ENCODE measurements at regions not wholly inside any gene's neighbourhood (a gene's known extent, or its start where the extent isn't known, plus 50 kb on each side); places are given as distances from the start of the nearest gene placed in this dataset.

DNA sequence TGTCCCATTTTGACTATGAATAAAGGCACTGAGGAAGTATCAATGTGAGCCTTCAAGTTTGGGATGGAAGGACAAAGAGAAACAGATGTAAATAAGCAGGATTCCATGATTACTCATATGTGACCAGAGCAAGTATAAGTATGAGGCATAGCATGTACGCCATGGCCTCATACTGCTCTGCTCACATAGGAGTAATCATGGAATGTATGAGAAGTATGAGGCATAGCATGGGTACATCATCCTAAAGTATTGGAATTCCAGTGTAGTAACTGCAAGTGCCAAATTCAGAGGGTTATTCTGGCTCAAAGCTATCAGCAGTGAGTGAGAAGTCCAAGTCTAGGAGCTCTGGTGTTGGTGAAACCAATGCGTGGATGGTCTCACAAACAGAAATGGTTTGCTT, 81.2 kb upstream of the WDR72 start:
- Histone ChIP-seq H3K56ac (ENCODE audit: insufficient read length, low read depth, low read length) (no peak overlapping the region), H2AK5ac (ENCODE audit: insufficient read length, low read length) (no peak overlapping the region), H2BK20ac (ENCODE audit: low read depth, low read length, poor library complexity, severe bottlenecking) (no peak overlapping the region), H4K91ac (ENCODE audit: insufficient read length, low read depth, low read length) (no peak overlapping the region), H2BK12ac (ENCODE audit: insufficient read length, low read depth, low read length) (no peak overlapping the region), H2AFZ (ENCODE audit: low read length) (no peak overlapping the region), H3K4me1 (ENCODE audit: insufficient read depth, low read length) (no peaks in the 10 kb centered on the region), H3K9ac (ENCODE audit: extremely low read depth, insufficient read length, low read length) (no peak overlapping the region), H3K27ac (ENCODE audit: insufficient read length, low read depth, low read length) (no peak overlapping the region), H4K8ac (replicated peaks; ENCODE audit: insufficient read length, low read depth, low read length) (no peak overlapping the region), H4K5ac (ENCODE audit: insufficient read length, low read depth, low read length) (no peak overlapping the region), H3K18ac (ENCODE audit: insufficient read length, low read depth, low read length) (no peak overlapping the region), H3K79me2 (ENCODE audit: insufficient read depth, low read length) (no peaks in the 10 kb centered on the region), H3K4ac (ENCODE audit: low read depth, low read length) (no peak overlapping the region), H3K23me2 (ENCODE audit: insufficient read length, low read depth, low read length, poor library complexity, severe bottlenecking) (no peaks in the 10 kb centered on the region), H3K23ac (ENCODE audit: insufficient read length, low read depth, low read length) (no peak overlapping the region), H3K9me3 (ENCODE audit: control insufficient read depth, low read depth, low read length) (no peaks in the 10 kb centered on the region), H2BK120ac (ENCODE audit: low read depth, low read length, poor library complexity, severe bottlenecking) (no peak overlapping the region), H2BK15ac (ENCODE audit: low read depth, low read length) (no peak overlapping the region), H4K20me1 (ENCODE audit: control insufficient read depth, insufficient read depth, insufficient read length) (no peaks in the 10 kb centered on the region), H3T11ph (ENCODE audit: low read length) (no peak overlapping the region), H3K27me3 (ENCODE audit: insufficient read depth, low read length) (no peaks in the 10 kb centered on the region), H3K14ac (ENCODE audit: insufficient read depth, low read length) (no peak overlapping the region), H3K4me2 (ENCODE audit: insufficient read depth, insufficient read length, low read length) (no peak overlapping the region), H2BK5ac (ENCODE audit: insufficient read length, low read length) (no peak overlapping the region), H3K79me1 (ENCODE audit: insufficient read depth, low read depth, low read length, poor library complexity, severe bottlenecking) (no peaks in the 10 kb centered on the region)
- TF ChIP-seq, protein P1, sequence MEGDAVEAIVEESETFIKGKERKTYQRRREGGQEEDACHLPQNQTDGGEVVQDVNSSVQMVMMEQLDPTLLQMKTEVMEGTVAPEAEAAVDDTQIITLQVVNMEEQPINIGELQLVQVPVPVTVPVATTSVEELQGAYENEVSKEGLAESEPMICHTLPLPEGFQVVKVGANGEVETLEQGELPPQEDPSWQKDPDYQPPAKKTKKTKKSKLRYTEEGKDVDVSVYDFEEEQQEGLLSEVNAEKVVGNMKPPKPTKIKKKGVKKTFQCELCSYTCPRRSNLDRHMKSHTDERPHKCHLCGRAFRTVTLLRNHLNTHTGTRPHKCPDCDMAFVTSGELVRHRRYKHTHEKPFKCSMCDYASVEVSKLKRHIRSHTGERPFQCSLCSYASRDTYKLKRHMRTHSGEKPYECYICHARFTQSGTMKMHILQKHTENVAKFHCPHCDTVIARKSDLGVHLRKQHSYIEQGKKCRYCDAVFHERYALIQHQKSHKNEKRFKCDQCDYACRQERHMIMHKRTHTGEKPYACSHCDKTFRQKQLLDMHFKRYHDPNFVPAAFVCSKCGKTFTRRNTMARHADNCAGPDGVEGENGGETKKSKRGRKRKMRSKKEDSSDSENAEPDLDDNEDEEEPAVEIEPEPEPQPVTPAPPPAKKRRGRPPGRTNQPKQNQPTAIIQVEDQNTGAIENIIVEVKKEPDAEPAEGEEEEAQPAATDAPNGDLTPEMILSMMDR (conservative IDR thresholded peaks at IDR 0.05), result no peak
- no peaks in the 10 kb centered on the region for H3K27me3 Mint-ChIP-seq (ENCODE audit: low read depth)
- H3K4me1 Mint-ChIP-seq, result peaks cover 0 to 7% of the 10 kb centered on the region in 2 experiments; a peak in 2 of 4 replicates
- H3K27ac Mint-ChIP-seq, result no peak overlapping the region
- DNase-seq, result no peak
- WGBS (ENCODE audit: extremely low coverage, insufficient read length, low lambda C conversion rate), result no CpG with 5 or more reads among the region's 2 CpGs
- no peaks in the 10 kb centered on the region for H3K9me3 Mint-ChIP-seq
- no peak overlapping the region for H3K4me3 Mint-ChIP-seq
- no peaks in the 10 kb centered on the region for H3K36me3 Mint-ChIP-seq (ENCODE audit: insufficient read depth in 1 of 3, low read depth in 3 of 3)
